ENCODE measurements at regions not wholly inside any gene's neighbourhood (a gene's known extent, or its start where the extent isn't known, plus 50 kb on each side); places are given as distances from the start of the nearest gene placed in this dataset.

- TF ChIP-seq CTCF (IDR thresholded peaks at IDR 0.05): no peak
- no peak for TF ChIP-seq POLR2A (IDR thresholded peaks at IDR 0.05)
These were observed 59.4 kb upstream of the TLL1 start for GRCh38 chr4:165813606-165814005.

All from Peyer's patch (tissue), 4 donors.